Fibroblast of villous mesenchyme (primary cell): ENCODE measurements at regions not wholly inside any gene's neighbourhood (a gene's known extent, or its start where the extent isn't known, plus 50 kb on each side); places are given as distances from the start of the nearest gene placed in this dataset.

Experiments used
- DNase-seq: peaks from one replicate; pipeline ENCODE4 v3.0.0-alpha.2; 2010; ENCODE audit warnings: low read depth
- H3K4me3 ChIP-seq: 2 replicates; pipeline ENCODE4 v1.5.1; 2011; ENCODE audit warnings: low read depth, mild to moderate bottlenecking, low read length
- TF ChIP-seq, protein P1 (sequence below): IDR thresholded peaks from 2 replicates; pipeline ENCODE4 v1.5.1; 2012; ENCODE audit warnings: low read depth, mild to moderate bottlenecking, low read length; ENCODE audit not compliant: insufficient read depth

DNA sequence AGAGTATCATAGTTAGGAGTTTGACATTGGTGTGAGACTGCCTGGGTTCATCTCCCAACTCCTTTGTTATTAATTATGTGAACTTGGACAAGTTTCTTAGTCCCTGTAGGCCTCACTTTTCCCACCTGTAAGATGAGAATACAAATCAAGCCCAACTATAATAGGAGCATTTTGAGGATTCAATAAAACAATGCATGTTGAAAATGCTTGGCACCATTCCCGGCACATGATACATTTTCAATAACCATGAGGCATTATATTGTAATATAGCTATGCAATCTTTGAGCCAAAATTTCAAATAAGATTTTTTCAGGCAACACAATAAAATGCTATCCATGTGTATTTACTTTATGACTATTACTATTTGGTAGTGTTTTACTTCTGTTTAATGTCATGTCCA, 229.0 kb upstream of the SP4 start:
- no peak for DNase-seq
- TF ChIP-seq, protein P1, sequence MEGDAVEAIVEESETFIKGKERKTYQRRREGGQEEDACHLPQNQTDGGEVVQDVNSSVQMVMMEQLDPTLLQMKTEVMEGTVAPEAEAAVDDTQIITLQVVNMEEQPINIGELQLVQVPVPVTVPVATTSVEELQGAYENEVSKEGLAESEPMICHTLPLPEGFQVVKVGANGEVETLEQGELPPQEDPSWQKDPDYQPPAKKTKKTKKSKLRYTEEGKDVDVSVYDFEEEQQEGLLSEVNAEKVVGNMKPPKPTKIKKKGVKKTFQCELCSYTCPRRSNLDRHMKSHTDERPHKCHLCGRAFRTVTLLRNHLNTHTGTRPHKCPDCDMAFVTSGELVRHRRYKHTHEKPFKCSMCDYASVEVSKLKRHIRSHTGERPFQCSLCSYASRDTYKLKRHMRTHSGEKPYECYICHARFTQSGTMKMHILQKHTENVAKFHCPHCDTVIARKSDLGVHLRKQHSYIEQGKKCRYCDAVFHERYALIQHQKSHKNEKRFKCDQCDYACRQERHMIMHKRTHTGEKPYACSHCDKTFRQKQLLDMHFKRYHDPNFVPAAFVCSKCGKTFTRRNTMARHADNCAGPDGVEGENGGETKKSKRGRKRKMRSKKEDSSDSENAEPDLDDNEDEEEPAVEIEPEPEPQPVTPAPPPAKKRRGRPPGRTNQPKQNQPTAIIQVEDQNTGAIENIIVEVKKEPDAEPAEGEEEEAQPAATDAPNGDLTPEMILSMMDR = no peak

DNA sequence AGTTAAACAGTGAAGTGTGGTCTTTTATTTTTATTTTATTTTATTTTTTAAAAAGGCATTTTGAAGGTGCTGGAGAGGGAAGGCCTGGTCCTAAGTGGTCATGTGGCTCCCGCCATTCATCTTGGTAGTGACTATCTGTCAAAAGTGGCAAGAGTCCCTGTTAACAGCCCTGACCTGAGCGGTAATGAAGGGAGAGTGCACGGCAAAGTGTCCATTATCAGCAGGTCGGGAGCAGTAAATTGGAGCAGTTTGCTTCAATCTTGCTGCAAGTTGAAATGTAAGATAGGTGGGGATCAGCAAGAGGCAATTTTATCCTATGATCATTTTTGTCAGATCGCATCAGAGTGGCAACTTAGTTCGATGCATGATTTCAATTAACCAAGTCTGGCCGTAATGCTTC, 227.4 kb upstream of the SP4 start:
- no peak for DNase-seq
- TF ChIP-seq, protein P1 = no peak
- no peak overlapping the region for H3K4me3 ChIP-seq

More for the DNA sequence above, 229.0 kb upstream of the SP4 start:
- no peak overlapping the region for H3K4me3 ChIP-seq

DNA sequence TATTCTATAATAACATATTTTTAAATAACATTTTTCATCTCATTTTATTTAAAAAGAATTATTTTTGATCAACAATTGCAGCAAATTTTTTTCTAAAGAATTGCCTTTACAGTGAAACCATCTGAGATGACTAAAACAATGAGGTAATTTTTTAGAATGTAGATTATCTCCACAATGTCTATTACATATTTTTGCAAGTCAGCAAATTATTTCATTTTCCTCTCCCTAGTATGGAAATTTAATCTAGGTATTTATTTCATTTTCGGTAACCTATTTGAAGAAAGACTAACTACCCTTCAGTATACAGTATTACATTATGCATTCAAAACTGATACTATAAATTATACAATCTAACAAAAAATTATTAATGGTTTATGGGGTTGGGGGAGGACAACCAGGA, 213.2 kb upstream of the SP4 start:
- H3K4me3 ChIP-seq = no peak overlapping the region
- TF ChIP-seq, protein P1 = no peak
- DNase-seq = no peak

DNA sequence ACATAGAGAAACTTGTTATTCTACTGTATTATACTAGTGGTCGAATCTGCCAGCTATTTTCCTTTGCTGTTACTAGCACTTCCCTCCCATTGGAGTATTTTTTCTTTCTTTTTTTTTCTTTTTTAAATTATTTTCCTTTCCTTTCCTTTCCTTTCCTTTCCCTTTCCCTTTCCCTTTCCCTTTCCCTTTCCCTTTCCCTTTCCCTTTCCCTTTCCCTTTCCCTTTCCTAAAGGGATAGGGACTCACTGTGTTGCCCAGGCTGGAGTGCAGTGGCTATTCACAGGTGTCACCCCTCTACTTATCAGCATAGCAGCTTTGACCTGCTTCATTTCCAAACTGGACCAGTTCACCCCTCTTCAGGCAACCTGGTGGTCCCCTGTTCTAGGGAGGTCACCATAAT, 212.6 kb upstream of the SP4 start:
- TF ChIP-seq, protein P1 = no peak
- no peak overlapping the region for H3K4me3 ChIP-seq
- no peak for DNase-seq

DNA sequence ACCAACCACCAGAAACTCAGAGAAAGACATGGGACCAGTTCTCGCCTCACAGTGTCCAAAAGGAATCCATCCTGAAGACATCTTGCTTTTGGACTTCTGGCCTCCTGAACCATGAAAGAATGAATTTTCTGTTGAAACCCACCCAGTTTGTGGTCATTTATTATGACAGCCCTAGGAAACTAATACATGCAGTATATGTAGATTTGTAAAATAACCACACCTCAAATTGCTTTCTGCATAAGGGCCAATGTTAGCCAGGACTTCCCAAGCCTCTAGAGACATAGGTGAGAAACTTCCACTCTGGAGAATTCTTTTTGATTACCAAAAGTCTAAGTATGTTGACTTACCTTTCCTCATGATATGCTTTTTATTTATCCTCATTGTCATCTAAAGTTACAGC, 210.5 kb upstream of the SP4 start:
- TF ChIP-seq, protein P1 = no peak
- DNase-seq = no peak

DNA sequence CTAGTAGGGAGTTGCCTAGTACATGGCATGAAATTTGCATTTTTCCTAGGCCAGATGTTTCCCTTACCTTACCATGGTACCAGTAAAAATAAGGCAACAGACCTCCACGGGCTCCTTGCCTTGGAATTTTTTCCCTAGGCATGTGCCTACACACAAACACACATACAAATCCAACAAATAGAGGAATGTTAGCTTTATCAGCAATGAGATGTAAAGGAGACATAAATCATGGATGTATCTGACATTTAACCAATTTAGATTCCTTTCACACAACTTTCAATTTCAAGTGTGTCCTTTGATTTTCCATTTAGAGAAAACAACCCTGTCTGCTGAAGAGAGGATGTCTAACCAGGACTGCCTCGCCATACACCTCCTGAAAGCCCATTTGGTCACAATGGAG, 209.7 kb upstream of the SP4 start:
- no peak overlapping the region for H3K4me3 ChIP-seq
- TF ChIP-seq, protein P1 = no peak
- DNase-seq = no peak

More for the DNA sequence above, 210.5 kb upstream of the SP4 start:
- H3K4me3 ChIP-seq = no peak overlapping the region

DNA sequence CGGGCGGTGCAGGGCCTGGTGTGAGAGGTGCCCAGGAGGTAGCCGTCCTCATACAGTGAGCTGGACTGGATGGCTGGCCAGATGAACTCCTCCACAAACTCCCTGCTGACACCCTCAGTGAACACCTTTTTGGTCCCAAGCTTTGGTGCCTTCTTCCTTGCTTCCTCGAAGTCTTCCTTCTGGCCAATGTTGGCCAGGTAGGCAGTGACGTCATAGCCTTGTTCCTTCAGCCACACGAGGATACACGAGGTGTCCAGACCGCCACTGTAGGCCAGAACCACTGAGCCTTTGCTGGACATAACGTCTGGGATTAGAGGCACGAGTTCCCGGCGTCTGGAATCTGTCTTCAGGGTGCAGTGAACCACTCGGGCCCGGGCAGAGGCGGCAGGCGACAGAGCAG, 206.8 kb upstream of the SP4 start:
- no peak overlapping the region for H3K4me3 ChIP-seq
- TF ChIP-seq, protein P1 = no peak
- DNase-seq = no peak
